OCI-LY7 (cell line): ENCODE measurements at regions not wholly inside any gene's neighbourhood (a gene's known extent, or its start where the extent isn't known, plus 50 kb on each side); places are given as distances from the start of the nearest gene placed in this dataset.

Source experiments
- BruUV-seq: library from RNA; stranded (reverse); fragments of 400-500 nt; replicated peaks from 2 replicates; lab custom pipeline; 2021; lab: Mats Ljungman, UMichigan
- CTCF ChIA-PET: fragments of 300-600 bp; sonication (Branson Sonifier 250); formaldehyde crosslinking; loops from one replicate; lab custom pipeline; 2022; ENCODE audit warnings: antibody characterized with exemption; ENCODE audit not compliant: unreplicated experiment; lab: Charles Lee
- POLR2A ChIA-PET: fragments of 300-600 bp; sonication (Branson Sonifier 250); formaldehyde crosslinking; loops from one replicate; lab custom pipeline; 2022; ENCODE audit warnings: antibody characterized with exemption; lab: Charles Lee
- DNase-seq: peaks from one replicate; pipeline ENCODE4 v3.0.0-alpha.2; 2015; ENCODE audit warnings: low spot score
- H2AFZ ChIP-seq: fragments of 200-600 bp; sonication (generic), shearing (Covaris generic); 2 replicates; pipeline ENCODE4 v1.6.1; 2014; ENCODE audit warnings: mild to moderate bottlenecking, antibody characterized with exemption, low read length, moderate library complexity
- H3K27ac ChIP-seq: fragments of 200-600 bp; sonication (generic); 2 replicates; pipeline ENCODE4 v1.5.1; 2014; ENCODE audit warnings: mixed run types, low read depth, mild to moderate bottlenecking, moderate library complexity, low read length, inconsistent platforms; ENCODE audit not compliant: poor library complexity, severe bottlenecking
- H3K36me3 ChIP-seq: fragments of 200-600 bp; sonication (generic); 2 replicates; pipeline ENCODE4 v1.6.1; 2014; ENCODE audit warnings: mild to moderate bottlenecking, antibody characterized with exemption, low read length, moderate library complexity, mixed read lengths; ENCODE audit not compliant: insufficient read depth
- H3K4me1 ChIP-seq: fragments of 200-600 bp; sonication (generic); 2 replicates; pipeline ENCODE4 v1.5.1; 2014; ENCODE audit warnings: mild to moderate bottlenecking, low read length; ENCODE audit not compliant: insufficient read depth, poor library complexity, severe bottlenecking
- H3K4me2 ChIP-seq: fragments of 200-600 bp; sonication (generic); 2 replicates; pipeline ENCODE4 v1.6.1; 2014; ENCODE audit warnings: mild to moderate bottlenecking, low read length
- H3K4me3 ChIP-seq: fragments of 200-600 bp; sonication (generic); 2 replicates; pipeline ENCODE4 v1.5.1; 2014; ENCODE audit warnings: mild to moderate bottlenecking, low read depth, low read length; ENCODE audit not compliant: poor library complexity, severe bottlenecking
- H3K79me2 ChIP-seq: fragments of 200-600 bp; sonication (generic); 2 replicates; pipeline ENCODE4 v1.6.1; 2016; ENCODE audit warnings: low read depth, mild to moderate bottlenecking, low read length, moderate library complexity, mixed read lengths; ENCODE audit not compliant: insufficient read depth
- H3K9me2 ChIP-seq: fragments of 200-600 bp; sonication (generic); 2 replicates; pipeline ENCODE4 v1.6.1; 2016; ENCODE audit warnings: mild to moderate bottlenecking, low read length, mixed read lengths; ENCODE audit not compliant: insufficient read depth
- H3K9me3 ChIP-seq: fragments of 200-600 bp; sonication (generic); 2 replicates; pipeline ENCODE4 v1.6.1; 2014; ENCODE audit warnings: mild to moderate bottlenecking, mixed run types, low read length, mixed read lengths
- H4K20me1 ChIP-seq: fragments of 200-600 bp; sonication (generic); 2 replicates; pipeline ENCODE4 v1.6.1; 2014; ENCODE audit warnings: mild to moderate bottlenecking, antibody characterized with exemption, low read length, moderate library complexity, mixed read lengths; ENCODE audit not compliant: insufficient read depth
- CTCF ChIP-seq: fragments of 200-600 bp; sonication (generic); conservative IDR thresholded peaks from 2 replicates; pipeline ENCODE4 v1.5.1; 2014; ENCODE audit warnings: mild to moderate bottlenecking, antibody characterized with exemption, low read length, moderate library complexity, mixed read lengths
- EZH2phosphoT487 ChIP-seq: fragments of 200-600 bp; sonication (generic); IDR thresholded peaks from 2 replicates; pipeline ENCODE4 v1.6.1; 2018; ENCODE audit warnings: low read depth, borderline replicate concordance, mild to moderate bottlenecking, mixed run types, antibody characterized with exemption, low read length, moderate library complexity, mixed read lengths
- intact Hi-C: fragments of 100-400 bp; cut with micrococcal nuclease; formaldehyde crosslinking; loops from one replicate; pipeline ENCODE4 v1.10.0; 2022; ENCODE audit not compliant: unreplicated experiment

GRCh38 chr5:67259548-67260215 lies 63.1 kb upstream of the CD180 start:
- Histone ChIP-seq H3K36me3 (no peaks in the 10 kb centered on the region), H2AFZ (no peak overlapping the region), H3K79me2 (no peaks in the 10 kb centered on the region), H3K4me1 (no peaks in the 10 kb centered on the region), H3K27ac (no peak overlapping the region), H3K4me2 (no peak overlapping the region), H3K9me3 (no peaks in the 10 kb centered on the region), H3K4me3 (no peak overlapping the region), H4K20me1 (no peaks in the 10 kb centered on the region), H3K9me2 (no peaks in the 10 kb centered on the region)
- CTCF ChIA-PET = no interaction called here
- no TSS peak for BruUV-seq
- TF ChIP-seq CTCF = no peak
- POLR2A ChIA-PET = no interaction called here
- DNase-seq = no peak
- intact Hi-C loops = no loop called here

- no peak for DNase-seq
- Histone ChIP-seq H3K4me3 (no peak overlapping the region), H3K4me1 (no peaks in the 10 kb centered on the region), H2AFZ (no peak overlapping the region), H3K9me2 (no peaks in the 10 kb centered on the region), H4K20me1 (no peaks in the 10 kb centered on the region), H3K9me3 (no peaks in the 10 kb centered on the region), H3K4me2 (no peak overlapping the region), H3K36me3 (no peaks in the 10 kb centered on the region), H3K27ac (no peak overlapping the region), H3K79me2 (no peaks in the 10 kb centered on the region)
- no TSS peak for BruUV-seq
- CTCF ChIA-PET = no interaction called here
- POLR2A ChIA-PET = no interaction called here
- no peak for TF ChIP-seq EZH2phosphoT487
- TF ChIP-seq CTCF = no peak
- intact Hi-C loops = no loop called here
Measured at GRCh38 chr5:67257500-67257899, 60.9 kb upstream of the CD180 start.

- POLR2A ChIA-PET = no interaction called here
- Histone ChIP-seq H3K9me3 (no peaks in the 10 kb centered on the region), H3K9me2 (no peaks in the 10 kb centered on the region), H3K4me1 (no peaks in the 10 kb centered on the region), H4K20me1 (no peaks in the 10 kb centered on the region), H3K4me3 (no peak overlapping the region), H3K36me3 (no peaks in the 10 kb centered on the region), H3K27ac (no peak overlapping the region), H3K79me2 (no peaks in the 10 kb centered on the region), H3K4me2 (no peak overlapping the region), H2AFZ (no peak overlapping the region)
- intact Hi-C loops = no loop called here
- TF ChIP-seq EZH2phosphoT487 (no peak), CTCF (no peak)
- no TSS peak for BruUV-seq
- DNase-seq = no peak
- CTCF ChIA-PET = no interaction called here
Measured at GRCh38 chr5:67257077-67257476, 60.5 kb upstream of the CD180 start.
